NCI-H146 (cell line): ENCODE measurements at regions not wholly inside any gene's neighbourhood (a gene's known extent, or its start where the extent isn't known, plus 50 kb on each side); places are given as distances from the start of the nearest gene placed in this dataset.

Source experiments
- DNase-seq: peaks from one replicate; lab custom pipeline; 2025; lab: John Stamatoyannopoulos, UW

DNA sequence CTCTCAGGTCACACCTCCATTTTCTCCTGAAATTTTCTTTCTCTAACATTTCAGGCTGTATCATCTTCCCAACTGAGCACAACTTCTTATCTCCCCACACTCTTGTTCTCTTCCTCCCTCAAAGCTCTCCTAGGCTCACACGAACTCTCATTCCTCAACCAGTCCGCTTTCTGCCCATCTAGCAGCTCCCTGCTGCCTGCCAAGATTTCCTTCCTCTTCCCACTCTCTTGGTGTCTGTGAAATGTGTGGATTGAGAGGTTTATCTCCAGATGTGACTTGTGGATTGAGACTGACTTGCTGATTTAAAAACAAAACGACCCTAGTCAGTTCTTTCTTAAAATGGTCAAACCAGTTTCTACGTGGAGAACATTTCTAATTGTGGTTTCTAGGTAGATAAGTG, 106.3 kb downstream of the MTNR1B start:
- no peak for DNase-seq

DNA sequence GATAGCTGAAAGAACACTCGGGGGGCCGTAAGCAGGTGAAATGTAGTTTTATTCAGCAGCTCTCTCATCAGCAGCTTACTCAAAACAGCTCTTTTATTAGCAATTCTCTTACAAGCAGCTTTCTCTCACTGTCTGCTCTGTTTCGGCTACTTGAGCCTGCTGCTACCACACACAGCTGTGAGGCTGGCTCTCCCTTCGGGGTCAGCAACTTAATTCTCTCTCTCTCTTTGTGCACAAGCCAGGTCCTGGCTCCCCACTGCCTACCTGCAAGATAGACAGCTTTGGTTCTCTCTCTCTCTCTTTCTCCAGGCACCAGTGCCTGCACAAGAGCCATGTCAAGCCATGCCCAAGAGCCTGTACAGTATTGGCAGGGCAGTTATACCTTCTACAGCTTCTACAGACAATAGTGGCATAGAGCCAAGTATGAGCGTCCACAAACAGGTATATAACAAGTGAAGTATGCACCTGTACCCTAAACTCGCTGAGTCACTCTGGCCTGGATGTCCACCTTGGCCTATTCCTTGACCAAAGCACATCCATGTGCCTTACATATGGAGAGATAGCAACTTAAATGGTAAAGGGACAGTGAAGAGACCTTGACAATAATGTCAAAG, 110.8 kb downstream of the MTNR1B start:
- DNase-seq, result no peak

DNA sequence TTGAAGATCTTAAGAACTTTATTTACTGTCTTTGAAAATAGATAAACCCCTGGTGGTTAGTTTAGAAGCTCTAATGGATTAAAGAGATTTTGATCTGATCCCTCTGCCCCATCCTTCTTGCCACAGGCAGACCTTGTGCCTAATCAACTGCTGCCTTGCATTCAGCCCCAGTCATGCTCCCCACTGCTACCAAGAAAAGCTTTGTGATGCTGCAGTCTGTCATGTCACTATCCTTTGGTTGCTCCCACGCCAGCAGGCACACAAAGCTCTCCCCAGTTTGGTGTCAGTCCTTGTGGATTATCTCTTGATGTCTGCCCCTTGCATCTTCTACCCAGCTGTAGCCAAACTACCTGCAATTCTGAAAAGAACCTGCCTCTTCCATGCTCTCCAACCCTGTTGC, 112.2 kb downstream of the MTNR1B start:
- DNase-seq, result no peak

DNA sequence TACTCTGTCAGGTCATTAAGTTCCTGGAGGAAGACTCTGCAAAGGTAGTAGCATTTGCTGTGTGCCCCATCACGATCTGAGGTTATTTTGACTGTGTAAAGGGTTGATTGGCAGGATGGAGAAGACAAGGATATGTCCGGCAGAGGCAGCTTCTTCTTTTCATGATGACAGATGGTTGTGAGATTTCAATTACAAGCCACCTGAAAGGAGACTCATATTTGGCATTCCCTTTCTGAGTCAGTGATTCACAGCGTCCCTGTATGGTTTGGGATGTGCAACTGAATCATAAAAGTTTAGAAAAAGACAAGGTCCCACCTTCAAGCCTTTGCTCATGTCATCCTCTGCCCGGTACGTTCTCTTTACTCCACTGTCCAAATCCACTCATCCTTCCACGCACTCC, 113.4 kb downstream of the MTNR1B start:
- DNase-seq, result no peak

DNA sequence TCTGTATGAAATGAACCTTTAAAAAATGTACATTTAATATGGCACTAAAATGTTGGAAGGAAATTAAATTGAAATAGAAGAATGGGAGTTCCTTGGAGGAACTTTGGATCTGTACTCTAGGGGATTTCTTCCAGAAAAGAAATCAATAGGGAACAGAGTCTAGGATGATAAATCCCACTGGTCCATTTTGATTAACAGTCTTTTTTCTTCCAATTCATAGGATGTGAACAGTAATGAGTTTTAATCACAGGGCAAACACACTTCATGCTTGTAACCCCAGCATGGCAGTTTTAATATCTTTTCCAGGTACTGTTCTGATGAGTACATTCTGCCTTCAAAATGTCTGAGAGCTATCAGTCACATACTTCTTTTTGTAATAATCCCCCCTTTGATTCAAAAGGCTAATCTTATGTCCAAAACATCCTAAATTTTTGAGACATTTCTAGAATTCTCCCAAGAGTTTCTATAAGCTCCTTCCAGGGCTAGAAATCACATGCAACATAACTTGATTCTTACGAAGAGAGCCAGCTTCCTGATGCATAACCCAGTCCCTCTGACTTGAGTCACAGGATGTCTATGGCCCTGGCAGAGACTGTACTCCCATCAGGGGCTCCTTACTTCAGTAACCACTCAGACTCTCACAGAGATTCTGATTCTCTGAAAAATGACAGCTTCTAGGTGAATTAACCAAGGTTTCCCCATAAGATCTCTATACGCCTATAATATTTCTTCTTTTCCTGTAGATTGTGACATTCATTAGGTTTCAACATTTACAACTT, 112.9 kb downstream of the SLC36A4 start:
- DNase-seq, result no peak

DNA sequence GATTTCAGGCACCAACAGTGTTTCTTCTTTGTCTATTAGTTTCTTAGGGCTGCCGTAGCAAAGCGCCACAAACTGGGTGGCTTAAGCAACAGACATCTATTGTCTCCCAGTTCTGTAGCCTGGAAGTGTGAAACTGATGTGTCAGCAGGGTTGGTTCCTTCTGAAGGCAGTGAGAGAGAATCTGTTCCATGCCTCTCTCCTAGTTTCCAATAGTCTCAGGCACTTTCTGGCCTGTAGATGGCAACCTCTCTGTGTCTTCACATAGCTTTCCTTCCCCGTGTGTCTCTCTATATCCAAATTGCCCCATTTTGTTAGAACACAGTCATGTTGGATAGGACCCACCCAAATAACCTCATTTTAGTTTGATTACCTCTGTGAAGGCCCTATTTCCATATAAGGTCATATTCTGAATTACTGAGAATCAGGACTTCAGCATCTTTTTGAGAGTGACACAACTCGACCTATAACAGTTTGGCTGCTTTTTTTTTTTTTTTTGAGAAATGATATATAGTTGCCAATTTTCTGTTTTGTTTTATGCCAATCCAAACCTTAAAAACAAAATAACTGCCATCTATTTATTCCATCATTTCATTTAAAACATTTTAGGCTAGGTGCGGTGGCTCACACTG, 108.2 kb downstream of the SLC36A4 start:
- DNase-seq, result peak; percentile 6
